C4-2B (cell line): ENCODE measurements at regions not wholly inside any gene's neighbourhood (a gene's known extent, or its start where the extent isn't known, plus 50 kb on each side); places are given as distances from the start of the nearest gene placed in this dataset.

Experiments
- H3K27ac ChIP-seq: fragments of 450-650 bp; 2 replicates; pipeline ENCODE4 v1.5.1; 2017
- ZFX ChIP-seq: fragments of 450-650 bp; IDR thresholded peaks from 2 replicates; pipeline ENCODE4 v1.6.1; 2017
- TF ChIP-seq, protein P1 (sequence below): fragments of 450-650 bp; conservative IDR thresholded peaks from 2 replicates; pipeline ENCODE4 v1.5.1; 2017; ENCODE audit warnings: mild to moderate bottlenecking

DNA sequence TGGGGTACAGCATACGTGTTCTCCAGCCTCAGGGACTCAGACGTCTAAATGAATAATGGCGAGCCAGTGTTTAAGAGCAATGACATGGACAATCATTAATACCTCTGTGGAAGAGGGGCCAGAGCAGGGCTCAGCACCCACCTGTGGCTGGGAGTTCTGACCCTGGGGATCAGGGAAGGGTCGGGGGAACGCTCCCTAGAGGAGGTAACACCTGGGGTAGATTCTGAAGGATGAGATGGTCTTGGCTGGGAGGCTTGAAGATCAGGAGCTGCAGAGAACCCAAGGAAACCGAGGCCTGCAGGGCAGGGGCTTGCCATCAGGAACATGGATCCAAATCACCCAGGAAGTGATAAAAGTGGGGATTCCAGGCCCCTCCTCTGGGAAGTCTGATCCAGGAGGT, 138.2 kb upstream of the RUNX3 start:
- H3K27ac ChIP-seq, result no peak overlapping the region
- no peak for TF ChIP-seq ZFX
- TF ChIP-seq, protein P1, sequence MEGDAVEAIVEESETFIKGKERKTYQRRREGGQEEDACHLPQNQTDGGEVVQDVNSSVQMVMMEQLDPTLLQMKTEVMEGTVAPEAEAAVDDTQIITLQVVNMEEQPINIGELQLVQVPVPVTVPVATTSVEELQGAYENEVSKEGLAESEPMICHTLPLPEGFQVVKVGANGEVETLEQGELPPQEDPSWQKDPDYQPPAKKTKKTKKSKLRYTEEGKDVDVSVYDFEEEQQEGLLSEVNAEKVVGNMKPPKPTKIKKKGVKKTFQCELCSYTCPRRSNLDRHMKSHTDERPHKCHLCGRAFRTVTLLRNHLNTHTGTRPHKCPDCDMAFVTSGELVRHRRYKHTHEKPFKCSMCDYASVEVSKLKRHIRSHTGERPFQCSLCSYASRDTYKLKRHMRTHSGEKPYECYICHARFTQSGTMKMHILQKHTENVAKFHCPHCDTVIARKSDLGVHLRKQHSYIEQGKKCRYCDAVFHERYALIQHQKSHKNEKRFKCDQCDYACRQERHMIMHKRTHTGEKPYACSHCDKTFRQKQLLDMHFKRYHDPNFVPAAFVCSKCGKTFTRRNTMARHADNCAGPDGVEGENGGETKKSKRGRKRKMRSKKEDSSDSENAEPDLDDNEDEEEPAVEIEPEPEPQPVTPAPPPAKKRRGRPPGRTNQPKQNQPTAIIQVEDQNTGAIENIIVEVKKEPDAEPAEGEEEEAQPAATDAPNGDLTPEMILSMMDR, result no peak

DNA sequence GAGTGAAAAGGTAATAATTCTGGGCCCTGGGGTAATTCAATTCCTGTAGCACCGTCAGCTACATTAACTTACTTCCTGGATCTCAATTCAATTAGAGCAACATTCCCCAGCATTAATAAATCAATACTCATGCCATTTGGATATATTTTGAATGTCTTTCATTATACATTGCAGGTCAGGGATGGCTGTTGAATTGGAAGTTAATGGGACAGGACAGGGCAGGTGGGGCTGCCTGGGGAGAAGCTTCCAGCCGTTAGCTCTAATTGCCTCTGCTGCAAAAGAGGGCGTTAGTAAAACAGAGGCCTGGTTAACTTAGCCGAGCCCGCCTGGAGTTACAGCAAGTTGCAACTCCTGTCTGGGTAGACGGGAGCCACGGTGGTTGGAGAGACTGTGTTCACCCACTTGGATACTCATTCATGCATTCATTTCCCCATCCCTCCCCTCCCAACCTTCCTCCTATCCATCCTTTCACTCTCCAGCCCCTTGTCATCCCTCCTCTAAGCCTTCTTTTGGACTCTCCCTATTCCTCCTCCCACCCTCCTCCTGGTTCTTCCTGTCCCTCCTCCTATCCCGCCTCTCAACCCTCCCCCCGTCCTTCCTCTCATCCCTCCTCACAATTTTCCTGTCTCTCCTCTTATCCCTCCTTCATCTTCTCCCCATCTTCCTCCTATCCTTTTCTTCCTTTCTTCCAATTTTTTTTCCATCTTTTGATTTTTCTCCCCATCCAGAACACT, 137.6 kb upstream of the RUNX3 start:
- no peak overlapping the region for H3K27ac ChIP-seq
- no peak for TF ChIP-seq ZFX
- TF ChIP-seq, protein P1, result no peak

- no peak for TF ChIP-seq ZFX
- TF ChIP-seq, protein P1, result no peak
- no peak overlapping the region for H3K27ac ChIP-seq
Observed at GRCh38 chr1:25066731-25067517, 136.8 kb upstream of the RUNX3 start.

- no peak overlapping the region for H3K27ac ChIP-seq
- TF ChIP-seq ZFX, result no peak
- TF ChIP-seq, protein P1, result no peak
Observed at GRCh38 chr1:25066256-25066655, 136.2 kb upstream of the RUNX3 start.

DNA sequence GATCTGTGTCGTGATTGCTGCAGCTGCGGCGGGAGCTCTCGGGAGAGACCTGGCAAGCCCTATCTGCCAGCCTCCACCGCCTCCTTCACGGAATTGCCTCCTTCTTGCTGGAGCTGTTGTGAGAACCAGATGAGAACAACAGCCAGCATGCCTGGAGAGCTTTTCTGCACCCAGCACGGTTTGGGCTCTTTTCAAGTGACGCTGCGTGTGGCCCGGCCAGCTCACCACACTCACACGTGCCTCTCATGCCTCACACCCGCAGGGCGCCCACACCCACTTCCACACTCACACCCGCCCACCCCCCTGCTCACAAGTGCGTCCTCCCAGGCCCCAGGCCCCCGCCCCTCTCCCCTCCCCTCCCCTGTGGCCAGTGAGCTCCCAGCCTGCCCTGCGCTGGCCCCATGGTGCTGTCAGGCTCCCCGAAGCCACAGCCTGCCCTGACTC, 135.7 kb upstream of the RUNX3 start:
- TF ChIP-seq, protein P1, result no peak
- no peak overlapping the region for H3K27ac ChIP-seq

- H3K27ac ChIP-seq, result no peak overlapping the region
- TF ChIP-seq, protein P1, result no peak
- TF ChIP-seq ZFX, result no peak
Observed at GRCh38 chr1:25065321-25065721, 135.2 kb upstream of the RUNX3 start.

GRCh38 chr1:25064465-25065240, 134.6 kb upstream of the RUNX3 start:
- no peak overlapping the region for H3K27ac ChIP-seq
- TF ChIP-seq, protein P1, result no peak
- TF ChIP-seq ZFX, result no peak
